Fibroblast of the aortic adventitia (primary cell): ENCODE measurements at regions not wholly inside any gene's neighbourhood (a gene's known extent, or its start where the extent isn't known, plus 50 kb on each side); places are given as distances from the start of the nearest gene placed in this dataset.
A peak's percentile ranks its signal among the peaks of the same experiment; 100 is the strongest.

Source experiments
- DNase-seq: peaks from one replicate; pipeline ENCODE4 v3.0.0-alpha.2; 2010; ENCODE audit warnings: low read depth
- H3K4me3 ChIP-seq: 2 replicates; pipeline ENCODE4 v1.5.1; 2011; ENCODE audit warnings: low read depth, mild to moderate bottlenecking, control low read depth, low read length, moderate library complexity
- TF ChIP-seq, protein P1 (sequence below): IDR thresholded peaks from 2 replicates; pipeline ENCODE4 v1.5.1; 2011; ENCODE audit warnings: mild to moderate bottlenecking, low read length, control low read depth, inconsistent platforms; ENCODE audit not compliant: insufficient read depth

GRCh38 chr15:29590701-29591100, 231.6 kb downstream of the TJP1 start:
- DNase-seq, result no peak
- TF ChIP-seq, protein P1, sequence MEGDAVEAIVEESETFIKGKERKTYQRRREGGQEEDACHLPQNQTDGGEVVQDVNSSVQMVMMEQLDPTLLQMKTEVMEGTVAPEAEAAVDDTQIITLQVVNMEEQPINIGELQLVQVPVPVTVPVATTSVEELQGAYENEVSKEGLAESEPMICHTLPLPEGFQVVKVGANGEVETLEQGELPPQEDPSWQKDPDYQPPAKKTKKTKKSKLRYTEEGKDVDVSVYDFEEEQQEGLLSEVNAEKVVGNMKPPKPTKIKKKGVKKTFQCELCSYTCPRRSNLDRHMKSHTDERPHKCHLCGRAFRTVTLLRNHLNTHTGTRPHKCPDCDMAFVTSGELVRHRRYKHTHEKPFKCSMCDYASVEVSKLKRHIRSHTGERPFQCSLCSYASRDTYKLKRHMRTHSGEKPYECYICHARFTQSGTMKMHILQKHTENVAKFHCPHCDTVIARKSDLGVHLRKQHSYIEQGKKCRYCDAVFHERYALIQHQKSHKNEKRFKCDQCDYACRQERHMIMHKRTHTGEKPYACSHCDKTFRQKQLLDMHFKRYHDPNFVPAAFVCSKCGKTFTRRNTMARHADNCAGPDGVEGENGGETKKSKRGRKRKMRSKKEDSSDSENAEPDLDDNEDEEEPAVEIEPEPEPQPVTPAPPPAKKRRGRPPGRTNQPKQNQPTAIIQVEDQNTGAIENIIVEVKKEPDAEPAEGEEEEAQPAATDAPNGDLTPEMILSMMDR, result no peak
- H3K4me3 ChIP-seq, result no peak overlapping the region

DNA sequence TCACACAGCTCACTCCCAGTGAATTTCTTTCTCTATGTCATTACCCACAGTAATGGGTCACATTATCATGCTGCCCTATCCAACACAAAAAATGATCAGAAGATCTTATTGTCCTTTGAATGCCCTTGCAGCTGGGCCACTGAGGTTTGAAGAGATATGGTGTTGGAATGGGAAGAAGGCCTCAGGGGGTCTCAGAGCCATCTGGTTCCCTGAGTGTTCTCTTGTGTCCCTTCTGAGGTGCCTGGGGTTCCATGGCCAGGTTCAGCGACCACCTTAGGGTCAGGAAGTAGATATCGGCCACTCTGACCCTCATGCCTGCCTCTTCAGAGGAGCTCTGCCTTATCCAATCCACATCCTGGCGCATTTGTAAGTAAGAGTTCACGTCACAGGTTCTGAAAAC, 232.3 kb downstream of the TJP1 start:
- TF ChIP-seq, protein P1, result no peak
- no peak overlapping the region for H3K4me3 ChIP-seq
- no peak for DNase-seq

GRCh38 chr15:29589416-29589815, 232.9 kb downstream of the TJP1 start:
- H3K4me3 ChIP-seq, result no peak overlapping the region
- DNase-seq, result no peak
- TF ChIP-seq, protein P1, result no peak

DNA sequence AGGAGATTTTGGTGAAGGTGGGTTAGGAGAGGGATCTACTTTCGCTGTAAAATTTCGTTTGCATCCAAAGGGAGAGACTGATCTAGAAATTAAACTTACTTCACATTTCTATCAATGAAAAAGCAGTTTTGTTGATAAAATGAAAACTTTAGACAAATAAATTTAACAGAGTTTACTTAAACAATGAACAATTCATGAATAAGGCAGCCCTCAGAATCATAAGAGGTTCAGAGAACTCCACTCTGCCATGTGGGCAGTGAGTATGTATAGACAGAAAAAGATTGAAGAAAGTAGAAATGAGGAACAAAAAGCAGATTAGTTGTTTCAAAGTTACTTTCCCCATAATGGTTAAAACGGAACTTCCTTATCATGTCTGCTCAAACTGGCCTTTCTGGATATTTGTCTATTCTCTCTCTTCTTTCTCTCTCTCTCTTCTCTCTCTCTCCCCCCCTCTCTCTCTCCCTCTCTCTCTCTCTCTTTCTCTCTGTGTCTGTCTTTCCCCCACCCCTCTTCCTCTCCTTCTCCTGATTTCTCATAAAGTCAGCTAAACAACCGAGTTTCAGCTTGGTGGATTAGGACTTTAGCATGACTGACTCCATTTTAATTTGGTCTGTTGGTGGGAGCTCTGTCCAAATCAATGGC, 248.9 kb downstream of the TJP1 start:
- H3K4me3 ChIP-seq, result no peak overlapping the region
- DNase-seq, result no peak
- TF ChIP-seq, protein P1, result no peak

GRCh38 chr15:29571792-29572431, 250.4 kb downstream of the TJP1 start:
- DNase-seq, result peak; percentile 22
- TF ChIP-seq, protein P1, result no peak
- no peak overlapping the region for H3K4me3 ChIP-seq

DNA sequence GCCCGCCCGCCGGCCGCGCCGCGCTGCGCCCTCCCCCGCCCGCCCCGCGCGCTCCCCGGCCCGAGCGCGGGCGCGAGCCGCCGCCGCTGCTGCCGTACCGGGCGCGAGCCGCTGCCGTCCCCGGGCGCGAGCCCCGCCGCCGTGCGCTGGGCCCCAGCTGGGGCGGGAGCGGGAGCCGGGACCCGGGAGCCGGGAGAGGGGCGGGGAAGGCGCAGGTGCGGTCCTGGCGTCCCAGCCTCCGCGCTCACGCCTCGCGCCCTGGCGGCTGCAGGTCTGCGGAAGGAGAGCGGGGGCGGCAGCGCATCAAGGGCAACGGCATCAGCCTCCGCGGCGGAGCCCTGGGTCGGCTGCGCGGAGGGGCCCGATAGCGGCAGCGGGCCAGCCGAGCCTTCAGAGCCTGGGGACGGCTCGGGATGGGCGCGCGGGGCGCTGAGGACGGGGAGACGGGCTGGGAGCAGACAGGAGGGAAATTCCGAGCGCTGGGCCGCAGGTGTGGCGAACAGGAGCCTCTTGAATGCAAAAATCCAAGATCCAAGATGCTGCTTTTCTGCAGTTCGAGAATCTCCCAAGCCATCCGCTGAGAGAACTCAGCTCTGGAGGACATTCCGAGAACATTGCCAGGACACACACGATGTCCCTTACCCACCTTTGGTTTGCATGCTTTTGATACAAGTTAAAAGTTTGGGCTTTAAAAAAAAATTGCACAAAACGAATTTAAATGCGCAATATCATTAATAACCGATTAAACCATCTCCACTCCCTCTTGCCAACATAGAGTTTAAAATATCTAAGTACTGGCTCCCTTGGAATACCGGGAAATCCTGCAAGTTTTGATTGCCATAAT, 251.1 kb downstream of the TJP1 start:
- TF ChIP-seq, protein P1, result no peak
- DNase-seq, result peak; percentile 19
- H3K4me3 ChIP-seq, result peak overlapping the region; percentile 17
